CD4-positive, alpha-beta T cell treated with Interleukin-17A for 4 hours (primary cell): ENCODE measurements at regions not wholly inside any gene's neighbourhood (a gene's known extent, or its start where the extent isn't known, plus 50 kb on each side); places are given as distances from the start of the nearest gene placed in this dataset.
"Not testable (repeated sequence)": the region's sequence is repeated elsewhere in the genome, so short reads cannot be mapped to it uniquely, and the experiment has no call there.

Experiments used
- DNase-seq: peaks from one replicate; pipeline ENCODE4 v3.0.0-alpha.2; 2020; ENCODE audit warnings: mixed read lengths

DNA sequence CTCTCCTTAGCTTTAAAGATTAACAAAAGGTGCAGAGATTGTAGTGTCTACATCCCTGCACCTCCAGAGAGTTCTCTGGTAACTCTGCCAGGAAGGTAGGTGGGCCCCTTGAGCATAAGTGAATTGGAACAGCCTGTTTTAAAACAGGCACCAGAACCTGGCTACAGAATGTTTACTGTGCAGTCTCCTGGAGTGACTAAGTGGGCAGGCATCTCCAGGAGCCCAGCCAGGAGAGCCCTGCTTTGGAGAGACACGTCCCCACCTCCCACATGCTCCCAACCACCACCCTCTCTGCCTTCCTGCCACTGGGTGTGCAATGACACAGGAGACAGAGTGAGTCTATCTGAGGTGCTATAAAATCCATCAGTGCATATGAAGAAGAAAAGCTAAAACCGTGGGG, 110.3 kb upstream of the EYA4 start:
- DNase-seq = no peak

DNA sequence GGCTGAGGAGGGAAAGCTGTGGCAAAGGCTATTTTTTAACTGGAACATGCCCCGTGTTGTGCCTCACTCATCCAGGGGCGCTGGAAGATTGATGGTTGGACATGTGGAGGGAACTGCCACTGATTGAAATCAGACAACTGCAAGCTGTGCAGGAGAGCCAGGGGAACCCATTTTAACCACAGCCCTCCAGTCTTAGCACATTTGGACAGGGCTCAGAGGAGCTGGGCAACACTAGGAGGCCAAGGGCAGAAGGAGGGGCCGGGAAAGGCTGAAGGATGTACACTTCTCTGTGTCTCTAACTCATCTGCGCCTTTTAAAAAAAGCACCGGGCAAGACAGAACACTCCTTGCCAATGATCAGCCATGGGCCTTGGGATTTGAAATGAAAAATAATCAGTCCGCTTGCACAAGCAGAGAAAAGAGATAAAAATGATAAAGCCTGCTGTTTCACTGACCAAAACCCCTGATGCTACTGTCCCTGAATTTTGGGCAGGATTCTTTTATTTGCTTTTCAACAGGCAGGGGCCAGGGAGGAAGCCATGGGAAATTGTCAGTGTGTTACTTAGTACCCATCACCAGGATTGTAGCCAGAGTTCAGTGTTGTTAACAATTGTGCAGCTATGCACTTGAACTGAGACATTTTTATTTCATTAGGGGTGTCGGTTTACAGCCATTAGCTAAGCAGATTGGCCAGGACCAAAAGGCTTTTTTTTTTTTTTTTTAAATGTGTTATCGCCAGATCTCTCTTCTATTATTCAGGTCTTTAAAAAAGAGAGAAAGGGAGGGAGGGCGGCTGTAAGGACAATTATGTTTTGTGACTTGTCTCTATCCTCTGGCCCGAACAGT, 109.3 kb upstream of the EYA4 start:
- no peak for DNase-seq

DNA sequence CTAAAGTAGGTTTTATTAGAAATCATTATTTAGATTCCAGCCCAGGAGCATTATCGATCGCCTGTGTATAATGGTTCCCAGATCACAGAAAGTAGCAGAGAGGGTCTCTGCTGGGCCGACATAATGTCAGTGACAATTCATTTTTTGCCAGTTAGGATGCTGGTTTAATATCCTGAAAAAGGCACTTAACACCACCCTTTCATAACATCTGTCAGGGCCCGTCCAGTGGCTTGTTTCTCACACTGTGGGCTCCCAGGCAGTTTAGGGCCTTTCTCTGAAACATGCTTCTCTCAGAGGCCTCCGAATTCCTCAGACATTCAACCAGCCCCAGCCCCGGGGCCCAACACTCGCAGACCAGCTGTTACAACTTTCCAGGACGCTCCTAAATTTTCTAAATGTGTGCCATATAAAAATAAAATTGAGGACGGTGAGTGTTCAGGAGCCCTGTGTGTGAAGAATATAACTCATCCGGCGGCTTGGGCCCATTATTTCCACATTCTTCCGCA, 108.6 kb upstream of the EYA4 start:
- no peak for DNase-seq

GRCh38 chr6:133136177-133136880, 104.8 kb upstream of the EYA4 start:
- DNase-seq = no peak

DNA sequence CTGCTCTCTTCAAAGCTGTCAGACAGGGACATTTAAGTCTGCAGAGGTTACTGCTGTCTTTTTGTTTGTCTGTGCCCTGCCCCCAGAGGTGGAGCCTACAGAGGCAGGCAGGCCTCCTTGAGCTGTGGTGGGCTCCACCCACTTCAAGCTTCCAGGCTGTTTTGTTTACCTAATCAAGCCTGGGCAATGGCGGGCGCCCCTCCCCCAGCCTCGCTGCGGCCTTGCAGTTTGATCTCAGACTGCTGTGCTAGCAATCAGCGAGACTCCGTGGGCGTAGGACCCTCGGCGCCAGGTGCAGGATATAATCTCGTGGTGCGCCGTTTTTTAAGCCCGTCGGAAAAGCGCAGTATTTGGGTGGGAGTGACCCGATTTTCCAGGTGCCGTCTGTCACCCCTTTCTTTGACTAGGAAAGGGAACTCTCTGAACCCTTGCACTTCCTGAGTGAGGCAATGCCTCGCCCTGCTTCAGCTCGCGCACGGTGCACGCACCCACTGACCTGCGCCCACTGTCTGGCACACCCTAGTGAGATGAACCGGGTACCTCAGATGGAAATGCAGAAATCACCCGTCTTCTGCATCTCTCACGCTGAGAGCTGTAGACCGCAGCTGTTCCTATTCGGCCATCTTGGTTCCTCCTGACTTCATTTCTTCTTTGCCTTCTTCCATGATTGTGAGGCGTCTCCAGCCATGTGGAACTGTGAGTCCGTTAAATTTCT, 93.5 kb upstream of the EYA4 start:
- DNase-seq = not testable (repeated sequence)

- no peak for DNase-seq
These were observed 84.5 kb upstream of the EYA4 start for GRCh38 chr6:133156689-133157088.

GRCh38 chr6:133157995-133158394, 83.2 kb upstream of the EYA4 start:
- DNase-seq = no peak

GRCh38 chr6:133159255-133159795, 81.8 kb upstream of the EYA4 start:
- no peak for DNase-seq

- no peak for DNase-seq
These were observed 80.6 kb upstream of the EYA4 start for GRCh38 chr6:133160536-133160935.

DNA sequence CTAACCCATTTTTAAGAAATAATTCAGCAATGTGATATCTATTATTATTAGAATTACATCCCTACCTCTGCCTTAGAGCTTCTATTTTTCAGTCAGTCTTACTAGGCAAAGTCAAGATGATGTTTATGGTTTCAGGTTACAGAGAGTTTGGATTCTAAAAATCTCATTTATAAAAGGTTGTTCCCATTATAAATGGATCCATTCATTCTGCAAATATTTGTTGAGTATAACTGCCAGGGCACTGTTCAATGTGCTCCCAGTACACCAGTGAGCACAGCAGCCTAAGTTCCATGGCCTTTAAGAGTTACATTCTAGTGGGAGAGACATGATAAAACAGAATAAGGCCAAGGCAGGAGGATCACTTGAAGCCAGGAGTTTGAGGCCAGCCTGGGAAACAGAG, 75.9 kb upstream of the EYA4 start:
- DNase-seq = no peak

DNA sequence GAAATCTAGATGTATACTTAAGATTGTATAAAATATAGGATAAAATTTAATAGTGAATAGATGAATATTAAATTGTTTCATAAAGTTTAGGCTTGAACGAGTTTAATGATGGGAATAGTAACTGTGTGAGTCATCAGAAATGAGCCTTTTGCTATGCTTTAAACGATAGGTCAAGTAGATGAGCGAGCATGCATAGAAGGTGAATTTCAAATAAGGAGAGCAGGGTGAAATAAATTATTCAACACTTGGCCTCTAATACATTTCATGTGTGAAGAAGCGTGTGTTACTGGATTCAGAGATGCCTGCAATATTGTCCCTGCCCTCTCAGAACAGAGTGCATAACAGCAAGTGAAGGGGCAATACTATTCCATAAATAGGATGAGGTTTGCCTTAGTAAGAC, 74.4 kb upstream of the EYA4 start:
- no peak for DNase-seq

DNA sequence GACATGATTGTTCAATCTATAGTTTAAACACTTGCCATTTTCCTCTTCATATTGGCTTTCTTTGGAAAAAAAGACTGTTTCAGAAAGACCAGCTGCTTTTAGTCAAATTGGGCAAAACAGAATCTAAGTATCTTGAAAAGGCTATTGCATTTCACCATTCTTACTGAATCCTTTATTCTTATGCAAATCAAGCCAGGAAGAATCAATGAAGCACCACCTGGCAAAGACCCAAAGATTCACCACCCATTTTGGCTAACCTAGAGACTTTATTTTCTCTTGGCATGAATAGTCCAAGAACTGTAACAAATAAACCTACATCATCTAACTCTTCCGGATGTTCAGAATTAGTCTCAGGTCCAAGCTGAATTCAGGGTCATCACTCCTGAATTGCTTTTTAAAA, 71.3 kb upstream of the EYA4 start:
- DNase-seq = no peak

DNA sequence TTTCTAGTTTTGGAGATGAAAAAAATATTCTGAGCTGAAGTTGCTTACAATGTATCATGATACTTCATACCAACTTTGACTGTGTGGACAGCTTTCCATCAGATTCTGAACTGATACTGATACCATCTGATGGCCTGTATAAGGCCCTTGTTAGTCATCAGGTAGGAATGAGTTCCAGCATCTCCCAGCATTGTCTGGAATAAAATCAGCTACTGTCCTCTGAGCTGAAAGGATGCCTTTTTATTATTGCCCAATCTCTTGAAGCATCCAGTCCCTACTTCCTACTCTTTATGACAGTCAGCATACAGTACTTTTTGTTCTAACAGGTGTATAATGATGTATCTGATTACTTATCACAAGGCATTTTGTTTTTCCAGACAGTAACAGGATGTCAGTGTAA, 70.6 kb upstream of the EYA4 start:
- no peak for DNase-seq

GRCh38 chr6:133171989-133172604, 69.1 kb upstream of the EYA4 start:
- no peak for DNase-seq

GRCh38 chr6:133173276-133173675, 67.9 kb upstream of the EYA4 start:
- no peak for DNase-seq

DNA sequence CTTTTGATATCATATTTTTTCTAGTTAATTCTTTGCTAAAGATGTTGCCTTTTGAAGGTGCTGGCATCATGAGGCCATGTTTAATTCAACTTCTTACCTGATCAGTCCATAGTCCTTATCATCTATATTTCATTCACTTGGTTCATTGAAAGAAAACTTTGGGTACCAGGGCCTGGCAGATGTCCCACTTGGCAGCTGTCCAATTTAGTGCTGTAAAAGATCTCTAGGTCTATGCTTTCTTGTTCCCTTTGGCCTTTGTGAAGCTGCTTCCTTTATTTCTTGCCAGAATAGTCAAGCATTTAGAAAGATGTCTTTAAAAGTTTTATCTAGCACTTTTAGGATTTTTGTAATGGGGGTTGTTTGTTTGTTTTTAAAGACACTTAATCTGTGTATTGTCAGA, 61.7 kb upstream of the EYA4 start:
- no peak for DNase-seq

DNA sequence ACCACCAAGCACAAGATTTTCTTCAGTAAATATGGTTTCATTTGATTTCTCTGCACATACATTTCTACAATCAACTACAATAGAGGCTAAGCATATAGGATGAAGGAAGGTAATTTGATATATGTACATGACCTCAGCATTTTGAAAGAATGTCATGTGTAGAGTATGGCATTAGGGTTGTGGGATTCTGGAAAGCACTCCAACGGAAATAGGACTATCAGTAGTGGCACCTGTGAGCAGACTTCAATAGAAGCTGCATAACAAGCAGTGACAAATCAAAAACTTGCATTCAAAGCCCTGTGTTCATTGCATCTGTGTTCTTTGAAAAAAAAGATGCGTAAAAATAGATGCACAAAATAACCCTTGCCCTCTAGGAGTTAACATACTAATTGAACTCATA, 57.5 kb upstream of the EYA4 start:
- DNase-seq = no peak

DNA sequence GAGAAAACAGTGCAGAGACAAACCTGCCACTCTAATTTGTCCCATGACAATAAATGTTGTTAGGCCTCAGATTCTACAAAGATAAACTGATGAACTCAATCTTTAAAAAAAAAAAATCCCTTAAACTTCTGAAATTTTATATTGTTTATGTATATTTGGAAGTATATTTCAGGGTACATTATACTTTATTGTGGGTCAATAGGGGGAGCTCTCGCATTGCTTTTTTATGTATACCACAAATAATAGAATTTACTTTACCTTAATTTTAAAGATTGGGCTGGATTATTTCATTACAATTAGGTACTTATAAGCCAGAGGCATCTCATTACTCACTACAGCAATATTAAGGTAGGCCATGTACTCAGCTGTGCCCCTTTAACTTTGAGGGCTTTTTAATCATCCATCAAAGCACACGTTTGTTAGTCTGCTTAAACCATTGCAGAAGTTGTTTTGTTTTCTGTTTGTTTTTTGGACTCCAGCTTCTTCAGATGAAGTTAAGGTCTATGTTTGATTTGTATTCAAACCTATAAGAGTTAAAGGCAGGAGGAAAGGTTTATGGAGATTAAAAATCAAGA, 56.3 kb upstream of the EYA4 start:
- no peak for DNase-seq

DNA sequence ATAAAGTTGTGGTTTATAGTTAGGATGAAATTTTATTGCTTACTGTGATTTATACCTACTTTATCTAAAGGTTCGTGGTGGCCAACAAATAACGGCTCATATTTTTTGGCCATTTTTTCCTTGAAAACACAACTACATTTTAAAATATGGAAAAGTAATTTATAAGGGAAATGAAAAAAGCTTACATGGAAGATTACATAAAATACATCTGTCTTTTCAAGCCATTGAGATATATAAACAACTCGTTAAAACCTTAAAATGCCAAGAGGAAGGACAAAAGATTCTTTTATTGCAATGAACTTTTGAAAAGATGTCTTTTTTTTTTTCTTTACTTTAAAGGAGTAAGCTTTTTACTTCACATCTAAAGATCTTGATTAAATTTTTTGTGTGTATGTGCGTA, 55.4 kb upstream of the EYA4 start:
- DNase-seq = no peak

DNA sequence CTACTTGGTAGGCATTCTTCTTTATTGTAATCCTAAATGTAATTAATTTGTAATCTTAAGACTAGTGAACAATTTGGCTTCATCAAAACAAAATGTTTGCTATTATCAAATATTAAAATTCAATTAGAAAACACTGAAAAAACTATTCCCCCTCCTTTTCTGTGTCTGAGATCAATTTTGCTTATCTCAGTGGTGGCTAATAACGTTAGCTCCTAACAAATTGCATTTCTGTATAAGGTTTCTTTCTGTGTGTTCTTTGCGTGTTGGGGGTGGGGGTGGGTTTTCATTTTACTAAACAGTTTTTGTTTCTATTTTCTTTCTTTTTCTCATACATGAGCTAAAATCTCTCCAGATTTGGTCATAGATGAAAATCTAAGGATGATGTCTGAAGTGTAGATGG, 54.0 kb upstream of the EYA4 start:
- no peak for DNase-seq

DNA sequence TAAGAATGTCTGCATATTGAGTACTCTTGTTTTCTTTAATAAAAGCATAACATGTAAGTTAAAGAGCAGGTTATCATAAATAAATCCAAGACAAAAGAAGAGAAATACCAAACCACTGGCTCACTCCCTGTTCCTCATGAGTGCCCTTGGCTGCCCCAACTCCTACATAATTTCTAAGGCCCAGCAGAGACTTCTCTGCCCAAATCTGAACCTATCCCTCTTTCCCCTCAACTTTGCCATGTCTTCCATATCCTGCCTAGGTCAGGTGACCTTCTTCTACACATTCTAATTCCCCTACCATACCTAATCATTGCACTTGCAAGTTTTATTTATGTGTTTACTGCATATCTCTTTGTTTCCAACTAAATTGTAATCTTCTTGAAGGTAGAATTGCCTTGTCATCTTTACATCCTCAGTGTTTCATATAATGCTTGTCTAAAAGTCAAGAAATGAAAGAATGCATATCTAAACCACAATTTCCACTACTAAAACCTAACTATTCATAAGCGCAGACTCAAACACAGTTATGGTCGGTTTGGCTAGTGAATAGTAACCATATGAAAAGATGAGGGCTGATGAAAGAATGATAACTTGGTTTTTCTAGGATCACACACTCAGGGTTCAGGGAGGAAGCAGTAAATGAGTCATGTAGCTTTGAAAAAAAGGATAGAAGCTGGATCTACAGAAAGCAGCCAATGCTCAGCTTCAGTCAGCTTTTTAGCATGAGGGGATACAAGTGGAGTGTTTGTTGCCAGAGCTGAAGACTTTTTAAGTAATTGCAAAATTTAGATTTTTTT, 53.3 kb upstream of the EYA4 start:
- DNase-seq = no peak

DNA sequence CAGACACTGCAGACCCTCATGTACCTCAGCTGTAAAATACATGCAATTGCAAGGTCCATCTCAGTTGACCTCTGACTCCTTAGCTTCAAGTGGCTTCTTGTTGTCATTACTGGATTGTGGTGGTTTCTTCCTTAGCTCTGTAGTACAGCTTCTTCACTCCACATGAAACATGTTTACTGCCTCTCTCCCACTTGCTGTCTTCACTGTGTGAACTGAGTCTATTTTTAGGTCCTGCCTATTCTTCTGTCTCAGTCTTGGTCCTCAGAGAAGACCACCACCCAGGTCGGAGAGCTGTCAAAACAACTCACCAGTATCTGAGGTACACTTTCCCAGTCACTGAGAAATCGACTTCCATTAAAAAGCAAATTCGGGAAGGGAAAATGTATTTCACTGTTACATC, 50.2 kb upstream of the EYA4 start:
- no peak for DNase-seq
